ENCODE measurements at regions not wholly inside any gene's neighbourhood (a gene's known extent, or its start where the extent isn't known, plus 50 kb on each side); places are given as distances from the start of the nearest gene placed in this dataset.

DNA sequence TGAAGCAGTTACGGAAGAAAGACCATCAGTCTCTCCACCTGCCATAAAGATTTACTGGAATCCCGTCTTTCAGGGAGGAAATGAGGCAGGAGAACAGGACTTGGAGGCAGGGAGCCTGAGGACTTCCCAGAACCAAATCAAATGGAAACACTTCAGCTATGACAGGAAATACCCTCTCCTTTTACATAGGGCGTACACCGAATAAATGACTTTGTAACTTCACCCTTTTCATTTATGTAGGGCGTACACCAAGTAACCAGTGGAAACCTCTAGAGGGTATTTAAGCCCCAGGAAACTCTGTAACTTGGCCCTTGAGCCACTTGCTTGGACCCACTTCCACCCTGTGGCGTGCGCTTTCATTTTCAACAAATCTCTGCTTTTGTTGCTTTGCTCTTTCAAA is 218.3 kb upstream of the SLC39A10 start:
- POLR2A ChIA-PET, result interaction anchor here (1.1 kb wide), 1 partner anchor 63 kb away, joined by 3 read pairs; no protein-coding TSS in a partner anchor
- 78% methylated on average over 7 of the region's 7 CpGs for WGBS (ENCODE audit: insufficient coverage, insufficient replicate concordance, low lambda C conversion rate, missing lambda C conversion rate)
- no peak for ATAC-seq
- H3K36me3 ChIP-seq (ENCODE audit: control insufficient read depth in 2 of 2, insufficient read depth in 2 of 2, low read length in 1 of 2), result no peaks in the 10 kb centered on the region
- H3K9ac ChIP-seq (ENCODE audit: control insufficient read depth, insufficient read depth, low read length), result no peak overlapping the region
- H3K79me2 ChIP-seq (ENCODE audit: control insufficient read depth, insufficient read depth, low read length), result no peaks in the 10 kb centered on the region
- no peak overlapping the region for H2AFZ ChIP-seq (ENCODE audit: control insufficient read depth, low read depth, low read length)
- intact Hi-C loops (cut with micrococcal nuclease; ENCODE audit: unreplicated experiment) (no loop called here), in situ Hi-C loops (cut with MboI) (no loop called here)
- no peaks in the 10 kb centered on the region; the same call in none of the 3 replicates for H3K9me3 ChIP-seq (replicated peaks; ENCODE audit: control insufficient read depth, insufficient read depth, low read length)
- no peak overlapping the region for H3K4me2 ChIP-seq (ENCODE audit: control insufficient read depth, insufficient read depth)
- BruUV-seq (replicated peaks), result no TSS peak
- no peak for TF ChIP-seq KAT2A (conservative IDR thresholded peaks at IDR 0.05; ENCODE audit: control insufficient read depth, low read depth, low read length)
- no peak for TF ChIP-seq ATF3 (IDR thresholded peaks at IDR 0.05; ENCODE audit: borderline replicate concordance, extremely low read depth, low read depth, low read length)
- no peak for TF ChIP-seq BCLAF1 (IDR thresholded peaks at IDR 0.05)
- TF ChIP-seq BCL11A (IDR thresholded peaks at IDR 0.05; ENCODE audit: low read depth, low read length), result no peak
- TF ChIP-seq, protein P1, sequence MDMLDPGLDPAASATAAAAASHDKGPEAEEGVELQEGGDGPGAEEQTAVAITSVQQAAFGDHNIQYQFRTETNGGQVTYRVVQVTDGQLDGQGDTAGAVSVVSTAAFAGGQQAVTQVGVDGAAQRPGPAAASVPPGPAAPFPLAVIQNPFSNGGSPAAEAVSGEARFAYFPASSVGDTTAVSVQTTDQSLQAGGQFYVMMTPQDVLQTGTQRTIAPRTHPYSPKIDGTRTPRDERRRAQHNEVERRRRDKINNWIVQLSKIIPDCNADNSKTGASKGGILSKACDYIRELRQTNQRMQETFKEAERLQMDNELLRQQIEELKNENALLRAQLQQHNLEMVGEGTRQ (IDR thresholded peaks at IDR 0.05; ENCODE audit: borderline replicate concordance, low read depth, low read length), result no peak
- TF ChIP-seq GATAD2B (conservative IDR thresholded peaks at IDR 0.05; ENCODE audit: low read depth), result no peak
- TF ChIP-seq, protein P2, sequence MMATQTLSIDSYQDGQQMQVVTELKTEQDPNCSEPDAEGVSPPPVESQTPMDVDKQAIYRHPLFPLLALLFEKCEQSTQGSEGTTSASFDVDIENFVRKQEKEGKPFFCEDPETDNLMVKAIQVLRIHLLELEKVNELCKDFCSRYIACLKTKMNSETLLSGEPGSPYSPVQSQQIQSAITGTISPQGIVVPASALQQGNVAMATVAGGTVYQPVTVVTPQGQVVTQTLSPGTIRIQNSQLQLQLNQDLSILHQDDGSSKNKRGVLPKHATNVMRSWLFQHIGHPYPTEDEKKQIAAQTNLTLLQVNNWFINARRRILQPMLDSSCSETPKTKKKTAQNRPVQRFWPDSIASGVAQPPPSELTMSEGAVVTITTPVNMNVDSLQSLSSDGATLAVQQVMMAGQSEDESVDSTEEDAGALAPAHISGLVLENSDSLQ (IDR thresholded peaks at IDR 0.05), result no peak
- no peak for TF ChIP-seq PAX8 (IDR thresholded peaks at IDR 0.05)
- TF ChIP-seq, protein P3, sequence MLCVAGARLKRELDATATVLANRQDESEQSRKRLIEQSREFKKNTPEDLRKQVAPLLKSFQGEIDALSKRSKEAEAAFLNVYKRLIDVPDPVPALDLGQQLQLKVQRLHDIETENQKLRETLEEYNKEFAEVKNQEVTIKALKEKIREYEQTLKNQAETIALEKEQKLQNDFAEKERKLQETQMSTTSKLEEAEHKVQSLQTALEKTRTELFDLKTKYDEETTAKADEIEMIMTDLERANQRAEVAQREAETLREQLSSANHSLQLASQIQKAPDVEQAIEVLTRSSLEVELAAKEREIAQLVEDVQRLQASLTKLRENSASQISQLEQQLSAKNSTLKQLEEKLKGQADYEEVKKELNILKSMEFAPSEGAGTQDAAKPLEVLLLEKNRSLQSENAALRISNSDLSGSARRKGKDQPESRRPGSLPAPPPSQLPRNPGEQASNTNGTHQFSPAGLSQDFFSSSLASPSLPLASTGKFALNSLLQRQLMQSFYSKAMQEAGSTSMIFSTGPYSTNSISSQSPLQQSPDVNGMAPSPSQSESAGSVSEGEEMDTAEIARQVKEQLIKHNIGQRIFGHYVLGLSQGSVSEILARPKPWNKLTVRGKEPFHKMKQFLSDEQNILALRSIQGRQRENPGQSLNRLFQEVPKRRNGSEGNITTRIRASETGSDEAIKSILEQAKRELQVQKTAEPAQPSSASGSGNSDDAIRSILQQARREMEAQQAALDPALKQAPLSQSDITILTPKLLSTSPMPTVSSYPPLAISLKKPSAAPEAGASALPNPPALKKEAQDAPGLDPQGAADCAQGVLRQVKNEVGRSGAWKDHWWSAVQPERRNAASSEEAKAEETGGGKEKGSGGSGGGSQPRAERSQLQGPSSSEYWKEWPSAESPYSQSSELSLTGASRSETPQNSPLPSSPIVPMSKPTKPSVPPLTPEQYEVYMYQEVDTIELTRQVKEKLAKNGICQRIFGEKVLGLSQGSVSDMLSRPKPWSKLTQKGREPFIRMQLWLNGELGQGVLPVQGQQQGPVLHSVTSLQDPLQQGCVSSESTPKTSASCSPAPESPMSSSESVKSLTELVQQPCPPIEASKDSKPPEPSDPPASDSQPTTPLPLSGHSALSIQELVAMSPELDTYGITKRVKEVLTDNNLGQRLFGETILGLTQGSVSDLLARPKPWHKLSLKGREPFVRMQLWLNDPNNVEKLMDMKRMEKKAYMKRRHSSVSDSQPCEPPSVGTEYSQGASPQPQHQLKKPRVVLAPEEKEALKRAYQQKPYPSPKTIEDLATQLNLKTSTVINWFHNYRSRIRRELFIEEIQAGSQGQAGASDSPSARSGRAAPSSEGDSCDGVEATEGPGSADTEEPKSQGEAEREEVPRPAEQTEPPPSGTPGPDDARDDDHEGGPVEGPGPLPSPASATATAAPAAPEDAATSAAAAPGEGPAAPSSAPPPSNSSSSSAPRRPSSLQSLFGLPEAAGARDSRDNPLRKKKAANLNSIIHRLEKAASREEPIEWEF (IDR thresholded peaks at IDR 0.05; ENCODE audit: insufficient replicate concordance, low read depth, low read length), result no peak
- TF ChIP-seq BRCA1 (IDR thresholded peaks at IDR 0.05; ENCODE audit: low read depth, low read length), result no peak
- TF ChIP-seq RBBP5 (conservative IDR thresholded peaks at IDR 0.05), result no peak
- TF ChIP-seq, protein P4, sequence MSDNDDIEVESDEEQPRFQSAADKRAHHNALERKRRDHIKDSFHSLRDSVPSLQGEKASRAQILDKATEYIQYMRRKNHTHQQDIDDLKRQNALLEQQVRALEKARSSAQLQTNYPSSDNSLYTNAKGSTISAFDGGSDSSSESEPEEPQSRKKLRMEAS (IDR thresholded peaks at IDR 0.05; ENCODE audit: low read depth, low read length), result no peak
- no peak overlapping the region for H3K4me3 ChIP-seq
- CTCF ChIA-PET, result no interaction called here
- RAD21 ChIA-PET (ENCODE audit: unreplicated experiment), result no interaction called here
- no peaks in the 10 kb centered on the region for H4K20me1 ChIP-seq (ENCODE audit: control insufficient read depth, insufficient read depth)
- H3K27ac ChIP-seq (ENCODE audit: control insufficient read depth, insufficient read depth), result no peak overlapping the region
- H3K27me3 ChIP-seq (replicated peaks in 1 of 2; ENCODE audit: control insufficient read depth in 2 of 2, insufficient read depth in 2 of 2, low read length in 1 of 2), result no peaks in the 10 kb centered on the region
- no peak for FAIRE-seq
- H3K4me1 ChIP-seq (ENCODE audit: control insufficient read depth, insufficient read depth, low read length), result no peaks in the 10 kb centered on the region
- SMC1A ChIA-PET (ENCODE audit: uncharacterized antibody, unreplicated experiment), result interaction anchor here (0.7 to 0.8 kb wide), 2 partner anchors 11 to 14 kb away, joined by 3 to 4 read pairs; no protein-coding TSS in a partner anchor
- no peak for DNase-seq (ENCODE audit: low read depth, low spot score)

Measured in GM12878 (cell line).